Adrenal gland (tissue), 9 donors: ENCODE measurements at regions not wholly inside any gene's neighbourhood (a gene's known extent, or its start where the extent isn't known, plus 50 kb on each side); places are given as distances from the start of the nearest gene placed in this dataset.

Experiments used
- DNase-seq, 7 donors: peaks; one replicate each; pipeline ENCODE4 v3.0.0-alpha.2; 2019 to 2020
- H3K27ac ChIP-seq, 5 donors: fragments of 200-600 bp; sonication (generic) in 4 of 5; 1 replicate in 3 of 5; 2 replicates in 2 of 5; pipeline versions ENCODE4 v1.5.1 to v1.8.0; 2016 to 2020; ENCODE audit warnings: mild to moderate bottlenecking in 1 of 5
- H3K27me3 ChIP-seq: fragments of 200-600 bp; 2 replicates; pipeline ENCODE4 v1.8.0; 2021
- H3K36me3 ChIP-seq, 2 donors: fragments of 200-600 bp; replicated peaks in 1 of 2; 1 replicate in 1 of 2; 2 replicates in 1 of 2; pipeline versions ENCODE4 v1.5.1 to v1.8.0; 2018 to 2022
- H3K4me1 ChIP-seq, 2 donors: fragments of 200-600 bp; replicated peaks in 1 of 2; 1 replicate in 1 of 2; 2 replicates in 1 of 2; pipeline versions ENCODE4 v1.5.1 to v1.8.0; 2018 to 2021
- H3K4me3 ChIP-seq, 4 donors: fragments of 200-600 bp; sonication (generic) in 3 of 4; one replicate each; pipeline ENCODE4 v1.5.1; 2016 to 2018
- H3K9me3 ChIP-seq, 3 donors: fragments of 200-600 bp; sonication (generic) in 1 of 3; replicated peaks in 1 of 3; 1 replicate in 2 of 3; 2 replicates in 1 of 3; pipeline versions ENCODE4 v1.5.1 to v1.8.0; 2016 to 2021
- CTCF ChIP-seq, 6 experiments: fragments of 450-650 bp in 4 of 6; fragments of 200-600 bp in 2 of 6; sonication (generic) in 1 of 6; IDR thresholded peaks; 1 replicate in 5 of 6; 2 replicates in 1 of 6; pipeline versions ENCODE4 v1.5.1 to v1.8.0; 2016 to 2021; ENCODE audit warnings: antibody characterized with exemption in 6 of 6, mild to moderate bottlenecking in 2 of 6, moderate library complexity in 1 of 6
- POLR2A ChIP-seq, 2 donors: fragments of 450-650 bp; IDR thresholded peaks; one replicate each; pipeline ENCODE4 v1.6.1; 2017; ENCODE audit warnings: antibody characterized with exemption in 2 of 2, mild to moderate bottlenecking in 2 of 2, moderate library complexity in 1 of 2
- WGBS, 4 donors: extraction: QIAGEN DNeasy Blood & Tissue Kit in 2 of 4; methylation state at CpG; one replicate each; pipeline versions ENCODE4 v1.1.5 to v1.1.7; 2013 to 2017; 5-methylcytosine and 5-hydroxymethylcytosine counted together
- intact Hi-C, 2 donors: fragments of 100-400 bp; cut with DNase I; formaldehyde crosslinking; loops; one replicate each; pipeline versions ENCODE4 v1.14.1 to v1.15.0; 2022 to 2023
- donor health status: healthy with polysubstance abuse.
- donor health status: Bipolar disorder and iron deficiency.
- donor health status: DM: yes; HTN: yes; CAD: no.
- donor health status: DM: no; HTN: no; CAD: no.
- donor health status: DM: no; HTN: no; CAD: no.

DNA sequence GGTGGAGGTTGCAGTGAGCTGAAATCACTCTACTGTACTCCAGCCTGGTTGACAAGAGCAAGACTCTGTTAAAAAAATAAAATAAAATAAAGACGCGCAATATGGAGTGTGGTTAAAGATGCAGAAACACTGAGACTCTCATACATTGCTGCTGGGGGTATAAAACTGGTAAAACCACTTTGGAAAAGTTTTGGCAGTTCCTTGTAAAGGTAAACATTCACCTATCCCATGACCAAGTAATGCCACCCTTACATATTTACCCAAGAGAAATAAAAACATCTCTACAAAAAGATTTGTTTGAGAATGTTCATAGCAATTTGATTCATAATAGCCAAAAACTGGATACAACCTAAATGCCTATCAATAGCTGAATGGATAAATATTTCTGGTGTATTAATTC lies 398.5 kb downstream of the PDCD6IP start:
- Histone ChIP-seq H3K27me3 (no peaks in the 10 kb centered on the region), H3K9me3 (no peaks in the 10 kb centered on the region), H3K27ac (no peak overlapping the region), H3K4me1 (no peaks in the 10 kb centered on the region), H3K36me3 (no peaks in the 10 kb centered on the region), H3K4me3 (no peak overlapping the region)
- intact Hi-C loops, result no loop called here
- no peak for DNase-seq
- 95 to 100% (median 96%) methylated on average over 2 of the region's 2 CpGs for WGBS, 4 donors
- no peak for TF ChIP-seq POLR2A (IDR thresholded peaks at IDR 0.05)
- TF ChIP-seq CTCF (IDR thresholded peaks at IDR 0.05), result no peak

- intact Hi-C loops, result no loop called here
- Histone ChIP-seq H3K27ac (no peak overlapping the region), H3K9me3 (no peaks in the 10 kb centered on the region), H3K4me3 (no peak overlapping the region), H3K27me3 (no peaks in the 10 kb centered on the region), H3K36me3 (no peaks in the 10 kb centered on the region), H3K4me1 (no peaks in the 10 kb centered on the region)
- TF ChIP-seq POLR2A (IDR thresholded peaks at IDR 0.05) (no peak), CTCF (IDR thresholded peaks at IDR 0.05) (no peak)
- 62 to 81% (median 73%) methylated on average over 1 of the region's 1 CpG for WGBS, 4 donors
- no peak for DNase-seq
Measured at GRCh38 chr3:34198309-34198708, 399.9 kb downstream of the PDCD6IP start.

DNA sequence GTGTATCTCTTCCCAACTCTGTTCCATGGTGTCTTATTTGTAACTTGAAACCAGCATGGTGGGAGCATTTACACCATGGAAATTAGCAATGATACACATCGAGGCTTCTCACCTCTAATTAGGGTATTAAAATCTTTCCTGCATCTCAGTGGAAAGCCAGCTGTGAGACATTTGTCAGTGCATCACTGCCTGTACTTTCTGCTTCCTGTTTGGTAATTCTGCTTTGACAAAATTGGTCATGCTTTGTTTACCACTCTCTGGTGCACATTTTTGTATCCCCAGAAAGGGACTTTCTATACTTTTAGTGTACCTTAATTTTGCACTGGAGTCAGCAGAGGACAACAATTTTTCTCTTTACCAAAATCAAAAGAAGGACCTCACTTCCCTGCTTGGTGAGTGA lies 402.1 kb downstream of the PDCD6IP start:
- Histone ChIP-seq H3K4me1 (no peaks in the 10 kb centered on the region), H3K4me3 (no peak overlapping the region), H3K27me3 (no peaks in the 10 kb centered on the region), H3K9me3 (no peaks in the 10 kb centered on the region), H3K36me3 (no peaks in the 10 kb centered on the region), H3K27ac (no peak overlapping the region)
- intact Hi-C loops, result no loop called here
- TF ChIP-seq POLR2A (IDR thresholded peaks at IDR 0.05), result no peak
- TF ChIP-seq CTCF (IDR thresholded peaks at IDR 0.05), result no peak
- 37 to 51% (median 48%) methylated on average over 1 of the region's 1 CpG for WGBS, 4 donors
- no peak for DNase-seq

DNA sequence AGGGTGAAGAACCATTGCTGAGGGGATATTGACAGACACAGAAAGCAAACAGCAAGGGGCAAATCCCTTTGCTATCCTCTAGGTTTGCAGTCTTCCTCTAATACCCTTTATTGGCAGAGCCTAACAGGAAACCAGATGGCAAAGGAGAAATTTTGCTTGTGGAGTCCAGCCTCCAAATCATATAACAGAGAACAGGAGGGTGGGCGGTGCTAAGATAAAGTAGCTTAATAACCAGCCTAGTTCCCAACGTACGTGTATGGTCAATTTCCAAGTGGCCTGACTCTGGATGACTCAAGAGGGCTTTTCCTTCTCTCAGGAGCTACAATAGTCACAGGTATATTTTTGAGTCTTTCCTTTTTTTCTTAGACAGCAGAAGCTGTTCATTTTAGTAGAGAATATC lies 404.5 kb downstream of the PDCD6IP start:
- H3K4me3 ChIP-seq, result no peak overlapping the region
- no peaks in the 10 kb centered on the region for H3K9me3 ChIP-seq
- H3K36me3 ChIP-seq, result no peaks in the 10 kb centered on the region
- H3K27ac ChIP-seq, result no peak overlapping the region
- TF ChIP-seq CTCF (IDR thresholded peaks at IDR 0.05) (no peak), POLR2A (IDR thresholded peaks at IDR 0.05) (no peak)
- H3K27me3 ChIP-seq, result no peaks in the 10 kb centered on the region
- H3K4me1 ChIP-seq, result no peaks in the 10 kb centered on the region
- 68 to 85% (median 76%) methylated on average over 3 of the region's 3 CpGs for WGBS, 4 donors
- intact Hi-C loops, result no loop called here
- no peak for DNase-seq
